ENCODE measurements at regions not wholly inside any gene's neighbourhood (a gene's known extent, or its start where the extent isn't known, plus 50 kb on each side); places are given as distances from the start of the nearest gene placed in this dataset.

DNA sequence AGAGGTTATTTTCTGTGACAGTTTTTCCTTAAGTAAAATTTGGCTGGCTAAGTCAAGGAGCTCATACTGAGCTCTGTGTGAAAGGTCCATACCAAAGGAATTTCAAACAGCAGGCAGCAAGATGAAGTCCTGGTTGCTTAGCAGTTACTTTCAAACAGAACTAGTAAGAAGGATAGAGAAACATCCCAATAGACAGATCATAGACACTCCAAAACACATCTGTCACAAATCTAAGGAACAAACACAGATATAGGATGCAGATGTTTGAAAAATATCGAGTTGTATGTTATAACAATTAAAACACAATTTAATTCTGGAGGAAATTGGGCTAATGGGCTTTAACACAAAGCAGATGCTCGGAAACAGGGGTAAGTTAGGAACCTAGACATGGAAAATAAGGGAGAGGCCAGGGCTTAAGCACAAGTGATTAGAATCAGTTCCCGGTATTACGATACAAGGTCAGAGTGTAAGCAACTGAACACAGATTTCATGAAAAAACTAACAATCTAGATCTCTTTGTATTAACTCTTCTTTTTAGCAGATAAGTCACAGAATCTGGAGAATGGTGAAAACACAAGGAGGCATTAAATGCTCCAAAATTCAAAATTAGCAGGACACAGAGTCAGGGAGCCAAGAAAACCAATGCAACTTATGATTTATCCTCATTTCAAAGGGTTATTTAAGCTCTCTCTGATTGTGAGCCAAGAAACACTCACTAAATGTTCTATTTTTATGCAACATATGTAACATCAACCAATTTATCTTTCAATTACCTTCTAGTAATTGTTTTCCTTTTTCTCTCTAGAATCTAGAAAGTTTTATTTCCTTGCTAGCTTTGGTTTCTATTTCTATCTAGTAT, 1992.9 kb upstream of the PCDH20 start:
- H3K4me1 ChIP-seq (ENCODE audit: insufficient read depth), result peaks cover 11% of the 10 kb centered on the region
- peaks cover 9% of the 10 kb centered on the region; the same call in 1 of the 2 replicates for H3K9me2 ChIP-seq (ENCODE audit: insufficient read depth)
- no peak overlapping the region for H3K27ac ChIP-seq (ENCODE audit: low read depth)
- H3F3A ChIP-seq (replicated peaks; ENCODE audit: low read depth), result no peaks in the 10 kb centered on the region
- no peak overlapping the region for H3K4me2 ChIP-seq
- H4K20me1 ChIP-seq (replicated peaks; ENCODE audit: insufficient read depth), result no peaks in the 10 kb centered on the region
- Mint-ChIP-seq H3K27me3 (ENCODE audit: insufficient read depth, low read depth, poor library complexity) (no peaks in the 10 kb centered on the region), H3K27ac (no peak overlapping the region), H3K4me3 (no peak overlapping the region), H3K9me3 (peaks cover 10% of the 10 kb centered on the region; the same call in 2 of the 3 replicates), H3K36me3 (ENCODE audit: low read depth) (peaks cover 12% of the 10 kb centered on the region; the same call in 2 of the 3 replicates), H3K4me1 (peaks cover 12% of the 10 kb centered on the region)
- no peaks in the 10 kb centered on the region for H3K27me3 ChIP-seq (ENCODE audit: insufficient read depth)
- DNase-seq (ENCODE audit: low spot score) (peak; percentile 39), ATAC-seq (peak; percentile 79)
- TF ChIP-seq, protein P1, sequence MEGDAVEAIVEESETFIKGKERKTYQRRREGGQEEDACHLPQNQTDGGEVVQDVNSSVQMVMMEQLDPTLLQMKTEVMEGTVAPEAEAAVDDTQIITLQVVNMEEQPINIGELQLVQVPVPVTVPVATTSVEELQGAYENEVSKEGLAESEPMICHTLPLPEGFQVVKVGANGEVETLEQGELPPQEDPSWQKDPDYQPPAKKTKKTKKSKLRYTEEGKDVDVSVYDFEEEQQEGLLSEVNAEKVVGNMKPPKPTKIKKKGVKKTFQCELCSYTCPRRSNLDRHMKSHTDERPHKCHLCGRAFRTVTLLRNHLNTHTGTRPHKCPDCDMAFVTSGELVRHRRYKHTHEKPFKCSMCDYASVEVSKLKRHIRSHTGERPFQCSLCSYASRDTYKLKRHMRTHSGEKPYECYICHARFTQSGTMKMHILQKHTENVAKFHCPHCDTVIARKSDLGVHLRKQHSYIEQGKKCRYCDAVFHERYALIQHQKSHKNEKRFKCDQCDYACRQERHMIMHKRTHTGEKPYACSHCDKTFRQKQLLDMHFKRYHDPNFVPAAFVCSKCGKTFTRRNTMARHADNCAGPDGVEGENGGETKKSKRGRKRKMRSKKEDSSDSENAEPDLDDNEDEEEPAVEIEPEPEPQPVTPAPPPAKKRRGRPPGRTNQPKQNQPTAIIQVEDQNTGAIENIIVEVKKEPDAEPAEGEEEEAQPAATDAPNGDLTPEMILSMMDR (conservative IDR thresholded peaks at IDR 0.05; ENCODE audit: low read depth in 2 of 2), result no peak
- TF ChIP-seq EZH2 (IDR thresholded peaks at IDR 0.05; ENCODE audit: low read depth, unreplicated experiment) (no peak), NANOG (IDR thresholded peaks at IDR 0.05; ENCODE audit: borderline replicate concordance) (no peak), ZNF331 (CRISPR knock-in tag; IDR thresholded peaks at IDR 0.05; ENCODE audit: low read depth) (no peak), POLR2AphosphoS5 (IDR thresholded peaks at IDR 0.05; ENCODE audit: low read depth) (no peak), ZNF114 (CRISPR knock-in tag; IDR thresholded peaks at IDR 0.05) (no peak), CREB1 (CRISPR knock-in tag; IDR thresholded peaks at IDR 0.05; ENCODE audit: low read depth) (no peak), EZH2phosphoT487 (IDR thresholded peaks at IDR 0.05; ENCODE audit: unreplicated experiment) (no peak)
- TF ChIP-seq, protein P2, sequence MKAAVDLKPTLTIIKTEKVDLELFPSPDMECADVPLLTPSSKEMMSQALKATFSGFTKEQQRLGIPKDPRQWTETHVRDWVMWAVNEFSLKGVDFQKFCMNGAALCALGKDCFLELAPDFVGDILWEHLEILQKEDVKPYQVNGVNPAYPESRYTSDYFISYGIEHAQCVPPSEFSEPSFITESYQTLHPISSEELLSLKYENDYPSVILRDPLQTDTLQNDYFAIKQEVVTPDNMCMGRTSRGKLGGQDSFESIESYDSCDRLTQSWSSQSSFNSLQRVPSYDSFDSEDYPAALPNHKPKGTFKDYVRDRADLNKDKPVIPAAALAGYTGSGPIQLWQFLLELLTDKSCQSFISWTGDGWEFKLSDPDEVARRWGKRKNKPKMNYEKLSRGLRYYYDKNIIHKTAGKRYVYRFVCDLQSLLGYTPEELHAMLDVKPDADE (IDR thresholded peaks at IDR 0.05), result no peak
- TF ChIP-seq, protein P3, sequence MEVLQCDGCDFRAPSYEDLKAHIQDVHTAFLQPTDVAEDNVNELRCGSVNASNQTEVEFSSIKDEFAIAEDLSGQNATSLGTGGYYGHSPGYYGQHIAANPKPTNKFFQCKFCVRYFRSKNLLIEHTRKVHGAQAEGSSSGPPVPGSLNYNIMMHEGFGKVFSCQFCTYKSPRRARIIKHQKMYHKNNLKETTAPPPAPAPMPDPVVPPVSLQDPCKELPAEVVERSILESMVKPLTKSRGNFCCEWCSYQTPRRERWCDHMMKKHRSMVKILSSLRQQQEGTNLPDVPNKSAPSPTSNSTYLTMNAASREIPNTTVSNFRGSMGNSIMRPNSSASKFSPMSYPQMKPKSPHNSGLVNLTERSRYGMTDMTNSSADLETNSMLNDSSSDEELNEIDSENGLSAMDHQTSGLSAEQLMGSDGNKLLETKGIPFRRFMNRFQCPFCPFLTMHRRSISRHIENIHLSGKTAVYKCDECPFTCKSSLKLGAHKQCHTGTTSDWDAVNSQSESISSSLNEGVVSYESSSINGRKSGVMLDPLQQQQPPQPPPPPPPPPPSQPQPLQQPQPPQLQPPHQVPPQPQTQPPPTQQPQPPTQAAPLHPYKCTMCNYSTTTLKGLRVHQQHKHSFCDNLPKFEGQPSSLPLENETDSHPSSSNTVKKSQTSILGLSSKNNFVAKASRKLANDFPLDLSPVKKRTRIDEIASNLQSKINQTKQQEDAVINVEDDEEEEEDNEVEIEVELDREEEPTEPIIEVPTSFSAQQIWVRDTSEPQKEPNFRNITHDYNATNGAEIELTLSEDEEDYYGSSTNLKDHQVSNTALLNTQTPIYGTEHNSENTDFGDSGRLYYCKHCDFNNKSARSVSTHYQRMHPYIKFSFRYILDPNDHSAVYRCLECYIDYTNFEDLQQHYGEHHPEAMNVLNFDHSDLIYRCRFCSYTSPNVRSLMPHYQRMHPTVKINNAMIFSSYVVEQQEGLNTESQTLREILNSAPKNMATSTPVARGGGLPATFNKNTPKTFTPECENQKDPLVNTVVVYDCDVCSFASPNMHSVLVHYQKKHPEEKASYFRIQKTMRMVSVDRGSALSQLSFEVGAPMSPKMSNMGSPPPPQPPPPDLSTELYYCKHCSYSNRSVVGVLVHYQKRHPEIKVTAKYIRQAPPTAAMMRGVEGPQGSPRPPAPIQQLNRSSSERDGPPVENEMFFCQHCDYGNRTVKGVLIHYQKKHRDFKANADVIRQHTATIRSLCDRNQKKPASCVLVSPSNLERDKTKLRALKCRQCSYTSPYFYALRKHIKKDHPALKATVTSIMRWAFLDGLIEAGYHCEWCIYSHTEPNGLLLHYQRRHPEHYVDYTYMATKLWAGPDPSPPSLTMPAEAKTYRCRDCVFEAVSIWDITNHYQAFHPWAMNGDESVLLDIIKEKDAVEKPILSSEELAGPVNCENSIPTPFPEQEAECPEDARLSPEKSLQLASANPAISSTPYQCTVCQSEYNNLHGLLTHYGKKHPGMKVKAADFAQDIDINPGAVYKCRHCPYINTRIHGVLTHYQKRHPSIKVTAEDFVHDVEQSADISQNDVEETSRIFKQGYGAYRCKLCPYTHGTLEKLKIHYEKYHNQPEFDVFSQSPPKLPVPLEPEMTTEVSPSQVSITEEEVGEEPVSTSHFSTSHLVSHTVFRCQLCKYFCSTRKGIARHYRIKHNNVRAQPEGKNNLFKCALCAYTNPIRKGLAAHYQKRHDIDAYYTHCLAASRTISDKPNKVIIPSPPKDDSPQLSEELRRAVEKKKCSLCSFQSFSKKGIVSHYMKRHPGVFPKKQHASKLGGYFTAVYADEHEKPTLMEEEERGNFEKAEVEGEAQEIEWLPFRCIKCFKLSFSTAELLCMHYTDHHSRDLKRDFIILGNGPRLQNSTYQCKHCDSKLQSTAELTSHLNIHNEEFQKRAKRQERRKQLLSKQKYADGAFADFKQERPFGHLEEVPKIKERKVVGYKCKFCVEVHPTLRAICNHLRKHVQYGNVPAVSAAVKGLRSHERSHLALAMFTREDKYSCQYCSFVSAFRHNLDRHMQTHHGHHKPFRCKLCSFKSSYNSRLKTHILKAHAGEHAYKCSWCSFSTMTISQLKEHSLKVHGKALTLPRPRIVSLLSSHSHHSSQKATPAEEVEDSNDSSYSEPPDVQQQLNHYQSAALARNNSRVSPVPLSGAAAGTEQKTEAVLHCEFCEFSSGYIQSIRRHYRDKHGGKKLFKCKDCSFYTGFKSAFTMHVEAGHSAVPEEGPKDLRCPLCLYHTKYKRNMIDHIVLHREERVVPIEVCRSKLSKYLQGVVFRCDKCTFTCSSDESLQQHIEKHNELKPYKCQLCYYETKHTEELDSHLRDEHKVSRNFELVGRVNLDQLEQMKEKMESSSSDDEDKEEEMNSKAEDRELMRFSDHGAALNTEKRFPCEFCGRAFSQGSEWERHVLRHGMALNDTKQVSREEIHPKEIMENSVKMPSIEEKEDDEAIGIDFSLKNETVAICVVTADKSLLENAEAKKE (CRISPR knock-in tag; IDR thresholded peaks at IDR 0.05), result no peak
- 0 out of 2 replicates have a peak overlapping the region, but pooled peaks have one; percentile 15 for H2AFZ ChIP-seq
- H3K36me3 ChIP-seq (ENCODE audit: insufficient read depth), result no peaks in the 10 kb centered on the region
- no peak overlapping the region for H3K4me3 ChIP-seq
- H3K79me2 ChIP-seq (replicated peaks; ENCODE audit: insufficient read depth), result no peaks in the 10 kb centered on the region

Data from GM23338 (cell line).